Naive B cell (primary cell): ENCODE measurements at regions not wholly inside any gene's neighbourhood (a gene's known extent, or its start where the extent isn't known, plus 50 kb on each side); places are given as distances from the start of the nearest gene placed in this dataset.

Source experiments
- ATAC-seq, 2 donors: fragments of 150-1000 bp; cut with Tn5 transposase; 2 replicates each; pipeline ENCODE4 v1.10.0; 2021; ENCODE audit warnings: low read depth in 2 of 2, mild to moderate bottlenecking in 2 of 2, moderate library complexity in 2 of 2
- DNase-seq: peaks from one replicate; pipeline ENCODE4 v3.0.0; 2022
- H3K27ac Mint-ChIP-seq, 6 donors: one replicate each; pipeline ENCODE4 v1.8.0; 2020 to 2022; ENCODE audit warnings: mild to moderate bottlenecking in 6 of 6, mixed read lengths in 6 of 6, moderate library complexity in 5 of 6, inconsistent platforms in 2 of 6
- H3K27me3 Mint-ChIP-seq, 3 donors: one replicate each; pipeline ENCODE4 v1.8.0; 2021 to 2022; ENCODE audit warnings: mixed read lengths in 3 of 3, mild to moderate bottlenecking in 1 of 3
- H3K36me3 Mint-ChIP-seq, 2 donors: one replicate each; pipeline ENCODE4 v1.8.0; 2020 to 2022; ENCODE audit warnings: mixed read lengths in 2 of 2, inconsistent platforms in 1 of 2, mild to moderate bottlenecking in 1 of 2
- H3K4me1 Mint-ChIP-seq, 3 donors: one replicate each; pipeline ENCODE4 v1.8.0; 2020 to 2022; ENCODE audit warnings: mixed read lengths in 3 of 3, inconsistent platforms in 1 of 3, mild to moderate bottlenecking in 1 of 3, moderate library complexity in 1 of 3
- H3K4me3 Mint-ChIP-seq, 8 donors: one replicate each; pipeline ENCODE4 v1.8.0; 2020 to 2022; ENCODE audit warnings: mild to moderate bottlenecking in 8 of 8, mixed read lengths in 8 of 8, moderate library complexity in 8 of 8, inconsistent platforms in 2 of 8
- H3K9me3 Mint-ChIP-seq, 7 donors: one replicate each; pipeline ENCODE4 v1.8.0; 2020 to 2022; ENCODE audit warnings: mixed read lengths in 7 of 7, mild to moderate bottlenecking in 5 of 7, inconsistent platforms in 2 of 7, moderate library complexity in 1 of 7

- DNase-seq (no peak), ATAC-seq (no peak)
- H3K36me3 Mint-ChIP-seq, result no peaks in the 10 kb centered on the region
- H3K4me1 Mint-ChIP-seq, result no peaks in the 10 kb centered on the region
- no peak overlapping the region for H3K4me3 Mint-ChIP-seq
- H3K27ac Mint-ChIP-seq, result no peak overlapping the region
- peaks cover 0 to 8% (median 0%) of the 10 kb centered on the region in 3 donors for H3K27me3 Mint-ChIP-seq
- H3K9me3 Mint-ChIP-seq, result peaks cover 1 to 12% (median 8%) of the 10 kb centered on the region in 7 donors
Observed at GRCh38 chr7:46784732-46785131, 797.2 kb downstream of the TNS3 start.

GRCh38 chr7:46781901-46782439, 799.9 kb downstream of the TNS3 start:
- Mint-ChIP-seq H3K4me3 (no peak overlapping the region), H3K9me3 (peaks cover 4 to 16% (median 11%) of the 10 kb centered on the region in 7 donors), H3K4me1 (no peaks in the 10 kb centered on the region), H3K27me3 (peaks cover 0 to 8% (median 0%) of the 10 kb centered on the region in 3 donors), H3K36me3 (no peaks in the 10 kb centered on the region), H3K27ac (no peak overlapping the region)
- DNase-seq (no peak), ATAC-seq (no peak)

GRCh38 chr7:46776790-46777189, 805.1 kb downstream of the TNS3 start:
- no peak overlapping the region for H3K4me3 Mint-ChIP-seq
- peaks cover 0 to 14% (median 0%) of the 10 kb centered on the region in 3 donors for H3K27me3 Mint-ChIP-seq
- DNase-seq (no peak), ATAC-seq (no peak)
- no peak overlapping the region for H3K27ac Mint-ChIP-seq
- H3K4me1 Mint-ChIP-seq, result no peaks in the 10 kb centered on the region
- peaks cover 4 to 16% (median 7%) of the 10 kb centered on the region in 7 donors for H3K9me3 Mint-ChIP-seq
- H3K36me3 Mint-ChIP-seq, result no peaks in the 10 kb centered on the region

GRCh38 chr7:46775776-46776175, 806.1 kb downstream of the TNS3 start:
- H3K4me3 Mint-ChIP-seq, result no peak overlapping the region
- no peak overlapping the region for H3K27ac Mint-ChIP-seq
- peaks cover 0 to 6% (median 0%) of the 10 kb centered on the region in 3 donors for H3K27me3 Mint-ChIP-seq
- no peak for ATAC-seq
- peaks cover 3 to 12% (median 6%) of the 10 kb centered on the region in 7 donors for H3K9me3 Mint-ChIP-seq
- H3K4me1 Mint-ChIP-seq, result no peaks in the 10 kb centered on the region
- no peak for DNase-seq
- H3K36me3 Mint-ChIP-seq, result no peaks in the 10 kb centered on the region

DNA sequence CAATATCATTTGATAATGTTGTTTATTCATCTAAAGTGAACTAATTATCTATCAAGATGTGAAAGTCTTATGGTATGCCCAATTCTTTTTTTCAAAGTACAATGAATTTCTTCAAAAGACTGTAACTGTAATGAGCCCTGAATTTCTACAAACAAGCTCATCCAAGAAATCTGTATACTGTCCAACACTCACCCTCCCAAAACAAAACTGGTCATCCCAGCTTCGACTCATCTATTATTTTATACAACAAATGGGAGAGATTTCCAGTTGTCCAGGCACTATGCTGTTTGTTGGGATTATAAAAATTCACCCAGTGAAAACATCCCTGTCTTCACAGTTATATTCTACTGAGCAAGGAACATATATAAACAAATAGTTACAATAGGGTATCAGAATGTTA, 806.9 kb downstream of the TNS3 start:
- peaks cover under 1 to 9% (median 6%) of the 10 kb centered on the region in 7 donors for H3K9me3 Mint-ChIP-seq
- ATAC-seq, result no peak
- DNase-seq, result no peak
- no peak overlapping the region for H3K4me3 Mint-ChIP-seq
- peaks cover 0 to 6% (median 0%) of the 10 kb centered on the region in 3 donors for H3K27me3 Mint-ChIP-seq
- no peaks in the 10 kb centered on the region for H3K36me3 Mint-ChIP-seq
- no peaks in the 10 kb centered on the region for H3K4me1 Mint-ChIP-seq
- no peak overlapping the region for H3K27ac Mint-ChIP-seq

DNA sequence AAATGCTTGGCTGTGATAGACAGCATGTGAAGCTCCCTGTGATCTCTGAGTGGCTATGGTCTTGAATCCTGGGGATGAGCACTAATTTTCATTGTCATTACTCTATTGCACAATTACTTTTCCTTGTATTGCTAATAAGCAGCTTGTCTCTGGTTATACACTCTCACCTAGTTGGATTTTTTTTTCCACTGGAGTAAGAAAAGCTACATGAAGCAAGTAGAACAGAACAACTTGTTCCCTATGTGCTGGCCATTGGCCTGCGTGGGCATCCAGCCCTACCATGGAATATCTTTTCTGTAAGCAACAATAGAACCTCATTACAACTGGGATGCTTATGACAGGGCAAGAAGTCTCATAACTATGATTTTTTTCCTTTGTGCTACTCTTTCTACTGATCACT, 807.4 kb downstream of the TNS3 start:
- H3K27me3 Mint-ChIP-seq, result peaks cover 0 to 6% (median 1%) of the 10 kb centered on the region in 3 donors
- H3K9me3 Mint-ChIP-seq, result peaks cover 0 to 4% (median 3%) of the 10 kb centered on the region in 7 donors
- H3K4me1 Mint-ChIP-seq, result no peaks in the 10 kb centered on the region
- no peak for DNase-seq
- ATAC-seq, result no peak
- H3K4me3 Mint-ChIP-seq, result no peak overlapping the region
- H3K36me3 Mint-ChIP-seq, result no peaks in the 10 kb centered on the region
- no peak overlapping the region for H3K27ac Mint-ChIP-seq

DNA sequence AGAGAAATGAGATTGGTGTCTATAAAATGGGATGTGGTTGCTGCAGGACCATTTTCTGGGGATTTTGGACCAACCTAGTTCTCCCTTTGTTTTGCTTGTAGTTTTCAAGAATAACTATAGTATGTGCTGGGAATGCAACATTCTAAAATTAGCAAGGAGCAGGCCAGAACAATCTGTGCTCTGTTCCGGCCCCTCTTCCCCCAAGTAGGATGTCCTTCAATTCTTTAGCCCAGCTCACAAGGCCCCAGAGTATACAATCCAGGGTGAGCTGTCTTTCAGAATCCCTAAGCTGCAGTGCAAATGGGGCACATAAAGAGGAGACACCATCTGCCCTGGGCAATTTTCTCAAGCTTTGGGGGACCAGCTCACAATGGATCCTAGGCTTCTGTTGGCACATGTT, 809.1 kb downstream of the TNS3 start:
- H3K4me3 Mint-ChIP-seq, result no peak overlapping the region
- H3K4me1 Mint-ChIP-seq, result no peaks in the 10 kb centered on the region
- no peak overlapping the region for H3K27ac Mint-ChIP-seq
- H3K27me3 Mint-ChIP-seq, result peaks cover 5 to 6% (median 5%) of the 10 kb centered on the region in 3 donors
- peaks cover 0 to 14% (median 9%) of the 10 kb centered on the region in 7 donors for H3K9me3 Mint-ChIP-seq
- ATAC-seq, result no peak
- peaks cover 0 to 4% of the 10 kb centered on the region in 2 donors for H3K36me3 Mint-ChIP-seq
- no peak for DNase-seq

GRCh38 chr7:46767071-46767470, 814.8 kb downstream of the TNS3 start:
- Mint-ChIP-seq H3K4me3 (no peak overlapping the region), H3K36me3 (peaks cover 0 to 4% of the 10 kb centered on the region in 2 donors), H3K27ac (no peak overlapping the region), H3K27me3 (peaks cover 4 to 5% (median 5%) of the 10 kb centered on the region in 3 donors), H3K9me3 (peaks cover under 1 to 19% (median 9%) of the 10 kb centered on the region in 7 donors), H3K4me1 (no peaks in the 10 kb centered on the region)
- DNase-seq (no peak), ATAC-seq (no peak)

GRCh38 chr7:46764100-46764936, 817.6 kb downstream of the TNS3 start:
- DNase-seq (no peak), ATAC-seq (no peak)
- Mint-ChIP-seq H3K9me3 (peaks cover 2 to 17% (median 7%) of the 10 kb centered on the region in 7 donors), H3K4me3 (no peak overlapping the region), H3K27ac (peak overlapping the region in 1 of 6 donors; percentile 2), H3K4me1 (no peaks in the 10 kb centered on the region), H3K27me3 (peaks cover 2 to 8% (median 5%) of the 10 kb centered on the region in 3 donors), H3K36me3 (peaks cover 0 to 4% of the 10 kb centered on the region in 2 donors)

DNA sequence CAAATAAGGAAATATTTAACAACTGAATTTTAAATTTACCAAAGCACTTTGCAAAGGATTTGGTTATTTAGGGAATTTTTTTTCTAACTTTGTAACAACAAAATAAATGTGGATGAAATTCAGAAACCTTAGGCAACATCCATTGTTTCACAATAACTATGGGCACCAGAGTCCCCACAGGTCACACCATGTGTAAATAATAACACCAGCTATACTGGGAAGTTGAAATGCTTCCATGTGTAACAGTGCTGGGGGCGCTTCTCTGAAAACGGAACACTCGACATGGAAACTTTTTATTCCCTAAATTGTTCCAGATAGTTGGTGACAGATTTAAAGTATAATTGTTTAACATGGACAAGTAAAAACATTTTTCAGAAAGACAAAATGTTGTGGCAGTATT, 818.6 kb downstream of the TNS3 start:
- Mint-ChIP-seq H3K27ac (no peak overlapping the region), H3K4me1 (no peaks in the 10 kb centered on the region), H3K4me3 (no peak overlapping the region), H3K9me3 (peaks cover 0 to 8% (median 1%) of the 10 kb centered on the region in 7 donors), H3K36me3 (no peaks in the 10 kb centered on the region), H3K27me3 (peaks cover 0 to 8% (median 0%) of the 10 kb centered on the region in 3 donors)
- DNase-seq (no peak), ATAC-seq (no peak)

DNA sequence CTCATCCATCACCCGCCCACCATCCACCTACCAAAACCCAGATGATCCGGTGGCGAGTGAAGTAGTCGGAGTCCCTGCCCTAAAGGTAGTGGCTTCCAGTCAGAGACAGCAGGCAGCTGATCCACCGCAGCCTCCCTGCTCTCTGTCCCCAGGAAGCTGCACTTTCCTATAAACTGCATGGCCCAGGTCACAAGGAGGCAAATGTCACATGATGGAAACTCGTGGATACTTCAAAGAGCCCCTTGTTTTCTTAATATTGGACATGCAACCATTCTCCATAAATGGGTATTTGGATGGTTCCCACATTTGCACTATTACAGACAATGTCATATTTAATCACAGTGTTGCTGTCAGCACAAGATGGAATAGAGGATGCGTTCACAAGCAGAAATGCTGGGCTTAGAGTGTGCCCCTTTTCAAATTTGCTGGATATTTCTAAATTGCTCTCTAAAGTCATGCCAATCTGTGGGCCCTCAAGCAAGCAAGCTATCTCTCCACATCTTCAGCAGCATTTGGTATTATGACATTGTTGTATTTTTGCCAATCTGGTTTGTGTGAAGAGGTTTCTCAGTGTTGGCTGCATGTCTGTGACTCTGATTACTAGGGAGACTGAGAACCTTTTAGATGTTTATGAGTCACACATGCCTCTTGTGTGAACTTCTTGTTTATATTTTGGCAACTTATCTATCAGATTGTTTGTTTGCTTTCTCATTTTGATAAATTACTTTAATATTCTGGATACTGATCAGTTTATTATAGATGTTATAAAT, 822.0 kb downstream of the TNS3 start:
- H3K4me1 Mint-ChIP-seq, result no peaks in the 10 kb centered on the region
- DNase-seq, result no peak
- H3K36me3 Mint-ChIP-seq, result no peaks in the 10 kb centered on the region
- peaks cover 0 to 2% (median 0%) of the 10 kb centered on the region in 7 donors for H3K9me3 Mint-ChIP-seq
- H3K27ac Mint-ChIP-seq, result no peak overlapping the region
- ATAC-seq, result no peak
- H3K27me3 Mint-ChIP-seq, result peaks cover 0 to 8% (median 0%) of the 10 kb centered on the region in 3 donors
- H3K4me3 Mint-ChIP-seq, result no peak overlapping the region

DNA sequence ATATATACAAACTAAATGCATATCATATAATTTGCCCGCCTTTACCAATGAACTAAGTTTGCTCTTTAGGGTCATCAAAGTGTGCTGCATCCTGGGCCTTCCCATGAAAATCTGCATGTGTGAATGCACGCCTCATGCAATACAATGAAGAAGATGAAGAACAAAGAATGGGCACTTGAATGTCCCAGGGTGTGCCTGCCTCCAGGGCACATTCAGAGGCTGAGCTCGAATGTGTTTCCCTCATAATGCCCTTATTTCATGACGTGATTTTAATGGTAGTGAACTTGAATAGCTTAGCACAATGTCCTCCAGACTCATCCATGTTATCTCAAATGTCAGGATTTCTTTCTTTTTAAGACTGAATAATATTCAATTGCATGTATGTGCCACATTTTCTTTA, 824.9 kb downstream of the TNS3 start:
- ATAC-seq (no peak), DNase-seq (no peak)
- Mint-ChIP-seq H3K36me3 (no peaks in the 10 kb centered on the region), H3K4me3 (no peak overlapping the region), H3K4me1 (no peaks in the 10 kb centered on the region), H3K9me3 (peaks cover 0 to 2% (median 0%) of the 10 kb centered on the region in 7 donors), H3K27ac (no peak overlapping the region), H3K27me3 (peaks cover 0 to 4% (median 0%) of the 10 kb centered on the region in 3 donors)

- no peak for ATAC-seq
Observed at GRCh38 chr7:46756256-46756655, 825.7 kb downstream of the TNS3 start.

More at GRCh38 chr7:46756256-46756655, 825.7 kb downstream of the TNS3 start:
- Mint-ChIP-seq H3K36me3 (no peaks in the 10 kb centered on the region), H3K4me3 (no peak overlapping the region), H3K4me1 (no peaks in the 10 kb centered on the region), H3K27me3 (no peaks in the 10 kb centered on the region), H3K27ac (no peak overlapping the region), H3K9me3 (peaks cover 0 to 4% (median 2%) of the 10 kb centered on the region in 7 donors)
- DNase-seq, result no peak
